ENCODE measurements at regions not wholly inside any gene's neighbourhood (a gene's known extent, or its start where the extent isn't known, plus 50 kb on each side); places are given as distances from the start of the nearest gene placed in this dataset.

- DNase-seq (ENCODE audit: low spot score): no peak
Observed at GRCh38 chr13:26837102-26837501, 76.5 kb upstream of the GPR12 start.

- DNase-seq (ENCODE audit: low spot score): no peak
Observed at GRCh38 chr13:26836626-26837025, 76.0 kb upstream of the GPR12 start.

- DNase-seq (ENCODE audit: low spot score): no peak
Observed at GRCh38 chr13:26834646-26835045, 74.1 kb upstream of the GPR12 start.

GRCh38 chr13:26831336-26831908 is 70.8 kb upstream of the GPR12 start:
- no peak for DNase-seq (ENCODE audit: low spot score)

DNA sequence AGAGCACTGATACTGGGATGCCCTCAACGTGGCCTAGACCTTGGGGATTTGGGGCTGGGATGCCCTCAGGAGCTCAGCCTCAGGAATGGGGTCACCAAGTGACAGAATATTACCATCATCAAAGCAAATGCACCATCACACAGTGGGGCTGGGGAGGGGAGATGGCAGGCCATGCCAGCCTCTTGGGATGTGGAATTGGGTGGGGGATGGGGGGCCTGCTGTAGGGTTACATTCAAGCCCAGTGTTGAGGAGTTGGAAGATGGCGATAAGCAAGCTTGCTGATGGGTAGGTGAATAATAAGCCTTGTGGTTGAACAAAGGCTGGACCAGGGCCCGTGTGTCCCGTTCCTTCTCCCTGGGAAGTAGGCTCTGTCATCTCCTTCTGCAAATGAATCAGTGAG is 69.1 kb upstream of the GPR12 start:
- no peak for DNase-seq (ENCODE audit: low spot score)

DNA sequence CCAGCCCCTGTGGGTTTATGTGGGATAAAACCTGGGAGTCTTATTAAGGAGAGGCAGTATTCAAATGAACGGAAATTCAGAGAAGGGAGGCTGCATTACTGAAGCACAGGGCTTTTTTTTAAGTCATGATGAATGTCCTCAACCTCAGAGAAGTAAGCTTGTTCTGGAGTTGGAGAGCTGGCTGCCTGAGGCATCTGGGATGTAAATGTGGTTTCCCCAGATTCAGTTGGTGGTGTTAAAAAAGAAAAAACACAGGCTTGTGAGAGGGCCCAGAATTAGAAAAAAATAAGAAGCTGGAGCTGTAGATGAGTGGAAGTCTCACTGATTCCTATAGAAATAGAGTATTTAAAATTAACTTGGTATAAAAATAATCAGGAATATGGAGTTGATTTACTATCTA is 64.0 kb upstream of the GPR12 start:
- no peak for DNase-seq (ENCODE audit: low spot score)

- DNase-seq (ENCODE audit: low spot score): no peak
Observed at GRCh38 chr13:26822146-26822545, 61.6 kb upstream of the GPR12 start.

- no peak for DNase-seq (ENCODE audit: low spot score)
Observed at GRCh38 chr13:26821672-26822071, 61.1 kb upstream of the GPR12 start.

GRCh38 chr13:26820871-26821270 is 60.3 kb upstream of the GPR12 start:
- DNase-seq (ENCODE audit: low spot score): no peak

DNA sequence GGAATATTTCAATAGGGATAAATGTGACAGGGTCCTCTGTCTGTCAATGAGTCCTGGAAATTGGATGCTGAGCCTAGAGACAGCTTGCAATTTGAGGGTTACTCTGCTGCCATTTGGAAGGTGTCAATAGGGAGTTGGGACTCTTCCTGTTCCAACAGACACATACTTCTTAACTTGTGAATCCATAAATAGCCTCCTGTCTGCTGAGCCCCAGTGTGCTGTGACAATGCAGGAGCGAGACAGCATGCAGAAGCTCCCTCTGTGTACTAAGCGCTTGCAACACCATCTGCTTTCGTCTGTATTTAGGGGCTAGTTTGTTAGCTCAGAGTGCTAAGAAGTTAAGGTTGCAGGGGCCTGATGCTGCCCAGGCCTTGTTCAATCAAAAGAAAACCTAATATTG is 58.5 kb upstream of the GPR12 start:
- no peak for DNase-seq (ENCODE audit: low spot score)

GRCh38 chr13:26816881-26817280 is 56.3 kb upstream of the GPR12 start:
- no peak for DNase-seq (ENCODE audit: low spot score)

GRCh38 chr13:26813980-26814348 is 53.4 kb upstream of the GPR12 start:
- DNase-seq (ENCODE audit: low spot score): no peak

- DNase-seq (ENCODE audit: low spot score): no peak
Observed at GRCh38 chr13:26813321-26813979, 52.9 kb upstream of the GPR12 start.

- DNase-seq (ENCODE audit: low spot score): no peak
Observed at GRCh38 chr13:26811581-26811980, 51.0 kb upstream of the GPR12 start.

All from iPS-NIHi11 (cell line).